ENCODE measurements at regions not wholly inside any gene's neighbourhood (a gene's known extent, or its start where the extent isn't known, plus 50 kb on each side); places are given as distances from the start of the nearest gene placed in this dataset.
A peak's percentile ranks its signal among the peaks of the same experiment; 100 is the strongest.

- Histone ChIP-seq H3K27ac (no peak overlapping the region), H3K9ac (no peak overlapping the region), H3K27me3 (ENCODE audit: control insufficient read depth, insufficient read depth, low read length) (no peaks in the 10 kb centered on the region), H3K9me3 (ENCODE audit: control insufficient read depth, low read length) (no peaks in the 10 kb centered on the region), H2AFZ (peak overlapping the region; percentile 1), H3K79me2 (no peaks in the 10 kb centered on the region), H3K4me2 (ENCODE audit: low read length) (no peak overlapping the region), H3K4me3 (ENCODE audit: low read depth, low read length) (no peak overlapping the region), H3K36me3 (ENCODE audit: control insufficient read depth, insufficient read depth, low read length) (no peaks in the 10 kb centered on the region), H3K4me1 (peaks cover 32% of the 10 kb centered on the region)
- TF ChIP-seq CTCF (IDR thresholded peaks at IDR 0.05), result no peak
Observed at GRCh38 chr5:74310386-74310785, 330.1 kb downstream of the ENC1 start.

- no peak for TF ChIP-seq CTCF (IDR thresholded peaks at IDR 0.05)
- Histone ChIP-seq H2AFZ (no peak overlapping the region), H3K79me2 (no peaks in the 10 kb centered on the region), H3K9me3 (ENCODE audit: control insufficient read depth, low read length) (no peaks in the 10 kb centered on the region), H3K27me3 (ENCODE audit: control insufficient read depth, insufficient read depth, low read length) (no peaks in the 10 kb centered on the region), H3K4me1 (peaks cover 22% of the 10 kb centered on the region), H3K4me2 (ENCODE audit: low read length) (no peak overlapping the region), H3K36me3 (ENCODE audit: control insufficient read depth, insufficient read depth, low read length) (no peaks in the 10 kb centered on the region), H3K27ac (no peak overlapping the region), H3K4me3 (ENCODE audit: low read depth, low read length) (no peak overlapping the region), H3K9ac (no peak overlapping the region)
Observed at GRCh38 chr5:74309050-74309449, 331.5 kb downstream of the ENC1 start.

DNA sequence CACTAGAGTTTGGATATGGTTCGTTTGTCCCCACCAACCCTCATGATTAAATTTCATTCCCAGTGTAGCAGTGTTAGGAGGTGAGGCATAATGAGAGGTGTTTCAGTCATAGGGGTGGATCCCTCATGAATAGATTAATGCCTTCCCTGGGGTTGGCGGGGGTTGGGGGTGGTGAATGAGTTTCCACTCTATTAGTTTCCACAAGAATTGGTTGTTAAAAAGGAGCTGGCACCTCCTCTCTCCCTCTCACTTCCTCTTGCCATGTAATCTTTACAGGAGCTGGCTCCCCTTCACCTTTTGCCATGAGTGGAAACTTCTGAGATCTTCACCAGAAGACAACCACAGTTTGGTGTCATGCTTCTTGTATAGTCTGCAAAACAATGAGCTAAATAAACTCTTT is 333.7 kb downstream of the ENC1 start:
- no peak overlapping the region for H3K9ac ChIP-seq
- no peaks in the 10 kb centered on the region for H3K79me2 ChIP-seq
- no peak overlapping the region for H3K4me2 ChIP-seq (ENCODE audit: low read length)
- H3K4me3 ChIP-seq (ENCODE audit: low read depth, low read length), result no peak overlapping the region
- H3K9me3 ChIP-seq (ENCODE audit: control insufficient read depth, low read length), result no peaks in the 10 kb centered on the region
- H3K27me3 ChIP-seq (ENCODE audit: control insufficient read depth, insufficient read depth, low read length), result no peaks in the 10 kb centered on the region
- no peak for TF ChIP-seq CTCF (IDR thresholded peaks at IDR 0.05)
- no peak overlapping the region for H2AFZ ChIP-seq
- no peak overlapping the region for H3K27ac ChIP-seq
- H3K36me3 ChIP-seq (ENCODE audit: control insufficient read depth, insufficient read depth, low read length), result no peaks in the 10 kb centered on the region
- peaks cover 17% of the 10 kb centered on the region for H3K4me1 ChIP-seq

DNA sequence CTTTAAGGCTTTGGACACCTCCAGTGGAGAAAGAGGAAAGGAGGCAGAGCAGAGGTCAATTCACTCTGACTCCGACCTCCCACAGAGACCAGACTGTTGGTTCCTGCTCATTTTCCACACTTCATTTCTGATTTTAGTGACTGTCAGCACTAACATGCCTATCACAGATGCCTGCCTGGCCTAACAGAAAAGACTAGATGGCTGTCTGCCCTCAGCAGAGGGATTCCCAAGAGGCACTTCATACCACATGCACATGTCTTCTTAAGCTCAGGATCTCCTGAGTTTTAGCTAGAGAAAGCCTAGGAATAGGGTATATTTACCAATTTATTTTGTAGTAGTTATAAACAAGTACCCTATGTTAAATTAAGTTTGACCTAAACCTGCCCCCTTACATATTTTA is 336.0 kb downstream of the ENC1 start:
- H3K4me2 ChIP-seq (ENCODE audit: low read length), result no peak overlapping the region
- H3K9me3 ChIP-seq (ENCODE audit: control insufficient read depth, low read length), result no peaks in the 10 kb centered on the region
- no peaks in the 10 kb centered on the region for H3K36me3 ChIP-seq (ENCODE audit: control insufficient read depth, insufficient read depth, low read length)
- H2AFZ ChIP-seq, result no peak overlapping the region
- no peak overlapping the region for H3K4me3 ChIP-seq (ENCODE audit: low read depth, low read length)
- H3K4me1 ChIP-seq, result peaks cover 6% of the 10 kb centered on the region
- no peak for TF ChIP-seq CTCF (IDR thresholded peaks at IDR 0.05)
- H3K79me2 ChIP-seq, result no peaks in the 10 kb centered on the region
- H3K27ac ChIP-seq, result no peak overlapping the region
- H3K27me3 ChIP-seq (ENCODE audit: control insufficient read depth, insufficient read depth, low read length), result no peaks in the 10 kb centered on the region
- H3K9ac ChIP-seq, result no peak overlapping the region

- Histone ChIP-seq H3K27me3 (ENCODE audit: control insufficient read depth, insufficient read depth, low read length) (no peaks in the 10 kb centered on the region), H3K27ac (no peak overlapping the region), H3K4me1 (peaks cover 6% of the 10 kb centered on the region), H2AFZ (no peak overlapping the region), H3K36me3 (ENCODE audit: control insufficient read depth, insufficient read depth, low read length) (no peaks in the 10 kb centered on the region), H3K9me3 (ENCODE audit: control insufficient read depth, low read length) (no peaks in the 10 kb centered on the region), H3K9ac (no peak overlapping the region), H3K4me3 (ENCODE audit: low read depth, low read length) (no peak overlapping the region), H3K4me2 (ENCODE audit: low read length) (no peak overlapping the region), H3K79me2 (no peaks in the 10 kb centered on the region)
- TF ChIP-seq CTCF (IDR thresholded peaks at IDR 0.05), result no peak
Observed at GRCh38 chr5:74303578-74303977, 336.9 kb downstream of the ENC1 start.

Data from parathyroid adenoma (tissue), 2 donors.